Calu3 (cell line): ENCODE measurements at regions not wholly inside any gene's neighbourhood (a gene's known extent, or its start where the extent isn't known, plus 50 kb on each side); places are given as distances from the start of the nearest gene placed in this dataset.

ENCODE experiments used
- BruUV-seq: library from RNA; stranded (reverse); fragments of 400-500 nt; replicated peaks from 2 replicates; lab custom pipeline; 2021; lab: Mats Ljungman, UMichigan
- CTCF ChIA-PET: fragments of 300-600 bp; sonication (Branson Sonifier 250); formaldehyde crosslinking; loops from one replicate; lab custom pipeline; 2022; ENCODE audit warnings: antibody characterized with exemption; lab: Charles Lee
- DNase-seq: peaks from one replicate; pipeline ENCODE4 v3.0.0; 2022
- H3K27ac Mint-ChIP-seq: one replicate; pipeline ENCODE4 v1.8.0; 2022; ENCODE audit warnings: mixed read lengths; ENCODE audit not compliant: unreplicated experiment
- H3K27me3 Mint-ChIP-seq: one replicate; pipeline ENCODE4 v1.8.0; 2022; ENCODE audit warnings: mixed read lengths; ENCODE audit not compliant: unreplicated experiment
- H3K36me3 Mint-ChIP-seq: one replicate; pipeline ENCODE4 v1.8.0; 2022; ENCODE audit warnings: mild to moderate bottlenecking, moderate library complexity, mixed read lengths; ENCODE audit not compliant: insufficient read depth, unreplicated experiment
- H3K4me1 Mint-ChIP-seq: one replicate; pipeline ENCODE4 v1.8.0; 2022; ENCODE audit warnings: mild to moderate bottlenecking, low read depth, mixed read lengths; ENCODE audit not compliant: unreplicated experiment
- H3K4me3 Mint-ChIP-seq: one replicate; pipeline ENCODE4 v1.8.0; 2022; ENCODE audit warnings: mild to moderate bottlenecking, low read depth, moderate library complexity, mixed read lengths; ENCODE audit not compliant: unreplicated experiment
- H3K9me3 Mint-ChIP-seq: one replicate; pipeline ENCODE4 v1.8.0; 2022; ENCODE audit warnings: low read depth, mixed read lengths; ENCODE audit not compliant: unreplicated experiment
- intact Hi-C: fragments of 100-400 bp; cut with micrococcal nuclease; formaldehyde crosslinking; loops from one replicate; pipeline ENCODE4 v1.10.0; 2022; ENCODE audit not compliant: unreplicated experiment
- TF ChIP-seq, protein P1 (sequence below): fragments of 200-600 bp; IDR thresholded peaks from one replicate; pipeline ENCODE4 v1.8.0; 2022; ENCODE audit warnings: antibody characterized with exemption; ENCODE audit not compliant: unreplicated experiment

DNA sequence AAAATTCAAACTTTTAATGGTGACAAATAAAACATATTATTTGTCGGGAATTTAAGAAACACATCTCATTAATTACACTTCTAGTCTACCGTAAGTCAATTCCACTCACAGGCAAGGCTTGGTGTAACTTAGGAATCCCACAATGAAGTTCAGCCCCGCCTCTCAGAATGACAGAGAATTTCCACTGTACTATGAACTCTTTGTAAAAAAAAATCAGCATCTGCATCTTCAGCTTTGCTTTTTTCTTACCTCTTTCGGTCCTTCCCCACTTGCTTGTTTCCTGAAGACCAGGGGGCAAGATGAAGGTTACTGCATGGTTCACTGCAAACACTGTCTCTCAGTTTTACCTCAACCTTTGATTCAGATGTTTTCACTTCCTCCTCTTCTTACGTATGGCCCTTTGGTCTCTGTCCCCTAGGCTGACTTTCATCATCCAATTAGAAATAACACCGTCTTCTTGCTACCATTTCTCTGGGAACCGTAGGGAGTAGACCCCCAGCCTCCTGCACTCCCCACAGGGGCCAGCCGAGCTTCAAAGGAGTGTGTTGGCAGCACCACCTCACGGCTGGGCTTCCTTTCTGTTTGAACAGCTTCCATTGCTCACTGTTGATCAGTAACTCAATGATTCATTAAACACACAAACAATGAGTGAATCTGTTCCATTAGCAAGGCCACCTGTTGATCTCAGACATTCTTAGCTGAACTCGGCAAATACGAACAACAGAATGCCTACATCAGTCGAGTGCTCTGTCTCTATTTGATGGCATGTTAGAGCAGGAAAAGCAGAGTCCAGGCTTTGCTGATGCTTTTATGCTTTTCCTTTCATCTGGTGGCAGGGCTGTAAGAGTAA lies 343.0 kb downstream of the BMP4 start:
- peaks cover 30% of the 10 kb centered on the region for H3K4me1 Mint-ChIP-seq
- DNase-seq, result peak; percentile 64
- intact Hi-C loops, result loop anchor here (5.0 to 10.0 kb wide), 2 partner anchors 76 to 321 kb away; no protein-coding TSS in a partner anchor
- CTCF ChIA-PET, result interaction anchor here (0.6 to 1.3 kb wide), 2 partner anchors 735 to 1216 kb away, joined by 3 to 6 read pairs; no protein-coding TSS in a partner anchor
- H3K4me3 Mint-ChIP-seq, result peak overlapping the region; percentile 72
- TF ChIP-seq, protein P1, sequence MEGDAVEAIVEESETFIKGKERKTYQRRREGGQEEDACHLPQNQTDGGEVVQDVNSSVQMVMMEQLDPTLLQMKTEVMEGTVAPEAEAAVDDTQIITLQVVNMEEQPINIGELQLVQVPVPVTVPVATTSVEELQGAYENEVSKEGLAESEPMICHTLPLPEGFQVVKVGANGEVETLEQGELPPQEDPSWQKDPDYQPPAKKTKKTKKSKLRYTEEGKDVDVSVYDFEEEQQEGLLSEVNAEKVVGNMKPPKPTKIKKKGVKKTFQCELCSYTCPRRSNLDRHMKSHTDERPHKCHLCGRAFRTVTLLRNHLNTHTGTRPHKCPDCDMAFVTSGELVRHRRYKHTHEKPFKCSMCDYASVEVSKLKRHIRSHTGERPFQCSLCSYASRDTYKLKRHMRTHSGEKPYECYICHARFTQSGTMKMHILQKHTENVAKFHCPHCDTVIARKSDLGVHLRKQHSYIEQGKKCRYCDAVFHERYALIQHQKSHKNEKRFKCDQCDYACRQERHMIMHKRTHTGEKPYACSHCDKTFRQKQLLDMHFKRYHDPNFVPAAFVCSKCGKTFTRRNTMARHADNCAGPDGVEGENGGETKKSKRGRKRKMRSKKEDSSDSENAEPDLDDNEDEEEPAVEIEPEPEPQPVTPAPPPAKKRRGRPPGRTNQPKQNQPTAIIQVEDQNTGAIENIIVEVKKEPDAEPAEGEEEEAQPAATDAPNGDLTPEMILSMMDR, result no peak
- H3K27ac Mint-ChIP-seq, result peak overlapping the region; percentile 94
- H3K27me3 Mint-ChIP-seq, result no peaks in the 10 kb centered on the region
- H3K36me3 Mint-ChIP-seq, result peaks cover 6% of the 10 kb centered on the region
- no peaks in the 10 kb centered on the region for H3K9me3 Mint-ChIP-seq
- BruUV-seq, result TSS peak; percentile 77

DNA sequence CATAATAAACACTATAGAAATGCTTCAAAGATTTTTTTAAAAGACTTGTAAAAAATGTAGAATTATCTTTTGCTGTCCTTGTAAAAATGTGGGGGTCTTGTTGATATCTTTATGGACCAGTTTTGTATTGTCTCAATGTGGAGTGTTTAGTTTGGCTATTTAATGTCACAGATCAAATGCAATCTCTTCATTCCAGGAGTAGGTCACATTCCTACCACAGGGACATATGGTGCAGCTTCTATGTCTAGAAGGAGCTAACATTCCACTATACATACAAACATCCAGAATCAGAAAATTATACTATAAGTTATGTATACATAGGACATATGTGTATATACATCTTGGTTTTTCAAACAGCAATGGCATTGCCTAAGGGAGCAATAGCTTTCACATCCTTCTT lies 345.7 kb downstream of the BMP4 start:
- TF ChIP-seq, protein P1, result no peak
- intact Hi-C loops, result loop anchor here (5.0 to 10.0 kb wide), 2 partner anchors 74 to 324 kb away; no protein-coding TSS in a partner anchor
- H3K27ac Mint-ChIP-seq, result no peak overlapping the region
- no peak for DNase-seq
- CTCF ChIA-PET, result no interaction called here
- no peak overlapping the region for H3K4me3 Mint-ChIP-seq
- H3K36me3 Mint-ChIP-seq, result peaks cover 6% of the 10 kb centered on the region
- peaks cover 36% of the 10 kb centered on the region for H3K4me1 Mint-ChIP-seq
- no peaks in the 10 kb centered on the region for H3K27me3 Mint-ChIP-seq
- no TSS peak for BruUV-seq
- H3K9me3 Mint-ChIP-seq, result no peaks in the 10 kb centered on the region

DNA sequence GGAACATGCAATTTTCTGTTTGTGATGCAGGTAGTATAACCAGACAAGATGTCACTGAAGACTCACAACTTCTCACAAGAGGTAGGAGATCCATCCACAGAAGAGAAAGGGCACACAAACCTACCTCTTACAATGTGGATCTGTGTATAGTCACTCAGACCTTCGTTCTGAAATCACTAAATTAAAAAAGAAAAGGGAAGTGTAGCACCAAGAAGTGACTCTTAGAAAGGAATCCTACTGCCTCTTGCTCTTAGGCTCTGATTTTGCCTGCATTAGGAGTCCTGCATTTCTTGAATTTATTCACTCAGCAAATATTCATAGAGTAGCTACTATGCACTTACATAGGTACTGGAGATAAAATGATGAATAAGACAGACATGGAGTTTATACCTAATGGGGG lies 347.6 kb downstream of the BMP4 start:
- CTCF ChIA-PET, result interaction anchor here (0.5 to 0.7 kb wide), 2 partner anchors 525 to 1741 kb away, joined by 3 read pairs; no protein-coding TSS in a partner anchor
- TF ChIP-seq, protein P1, result no peak
- Mint-ChIP-seq H3K27me3 (no peaks in the 10 kb centered on the region), H3K4me1 (peaks cover 29% of the 10 kb centered on the region), H3K27ac (peak overlapping the region; percentile 8), H3K36me3 (peaks cover 5% of the 10 kb centered on the region), H3K9me3 (no peaks in the 10 kb centered on the region), H3K4me3 (no peak overlapping the region)
- intact Hi-C loops, result no loop called here
- BruUV-seq, result no TSS peak
- DNase-seq, result no peak

DNA sequence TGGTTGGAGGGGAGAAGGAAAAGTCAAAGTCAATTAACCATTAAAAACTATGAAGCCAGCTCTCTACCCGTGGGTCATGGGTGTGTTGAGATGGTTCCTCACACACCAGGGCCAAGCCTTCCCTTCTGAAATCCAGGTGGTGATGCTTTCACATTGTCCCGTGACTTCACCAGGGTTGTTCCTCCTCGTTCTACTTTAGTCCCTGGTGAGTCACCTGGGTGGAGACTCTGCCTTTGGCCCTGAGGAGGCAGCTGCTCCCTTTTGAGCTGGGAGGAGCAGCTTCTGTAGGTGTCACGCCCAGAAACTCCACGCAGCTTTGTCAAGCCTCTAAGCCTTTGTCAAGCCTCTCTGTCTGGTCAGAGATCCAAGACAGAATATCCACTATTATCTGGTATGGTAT lies 348.3 kb downstream of the BMP4 start:
- intact Hi-C loops, result no loop called here
- H3K36me3 Mint-ChIP-seq, result no peaks in the 10 kb centered on the region
- no TSS peak for BruUV-seq
- CTCF ChIA-PET, result interaction anchor here (0.6 to 0.8 kb wide), 3 partner anchors 12 to 525 kb away, joined by 3 to 4 read pairs (median 3); no protein-coding TSS in a partner anchor
- H3K4me3 Mint-ChIP-seq, result no peak overlapping the region
- H3K27ac Mint-ChIP-seq, result peak overlapping the region; percentile 53
- TF ChIP-seq, protein P1, result no peak
- H3K4me1 Mint-ChIP-seq, result peaks cover 22% of the 10 kb centered on the region
- peak; percentile 60 for DNase-seq
- no peaks in the 10 kb centered on the region for H3K27me3 Mint-ChIP-seq
- H3K9me3 Mint-ChIP-seq, result no peaks in the 10 kb centered on the region
